ENCODE measurements at regions not wholly inside any gene's neighbourhood (a gene's known extent, or its start where the extent isn't known, plus 50 kb on each side); places are given as distances from the start of the nearest gene placed in this dataset.
A peak's percentile ranks its signal among the peaks of the same experiment; 100 is the strongest.
"Not testable (repeated sequence)": the region's sequence is repeated elsewhere in the genome, so short reads cannot be mapped to it uniquely, and the experiment has no call there.

DNA sequence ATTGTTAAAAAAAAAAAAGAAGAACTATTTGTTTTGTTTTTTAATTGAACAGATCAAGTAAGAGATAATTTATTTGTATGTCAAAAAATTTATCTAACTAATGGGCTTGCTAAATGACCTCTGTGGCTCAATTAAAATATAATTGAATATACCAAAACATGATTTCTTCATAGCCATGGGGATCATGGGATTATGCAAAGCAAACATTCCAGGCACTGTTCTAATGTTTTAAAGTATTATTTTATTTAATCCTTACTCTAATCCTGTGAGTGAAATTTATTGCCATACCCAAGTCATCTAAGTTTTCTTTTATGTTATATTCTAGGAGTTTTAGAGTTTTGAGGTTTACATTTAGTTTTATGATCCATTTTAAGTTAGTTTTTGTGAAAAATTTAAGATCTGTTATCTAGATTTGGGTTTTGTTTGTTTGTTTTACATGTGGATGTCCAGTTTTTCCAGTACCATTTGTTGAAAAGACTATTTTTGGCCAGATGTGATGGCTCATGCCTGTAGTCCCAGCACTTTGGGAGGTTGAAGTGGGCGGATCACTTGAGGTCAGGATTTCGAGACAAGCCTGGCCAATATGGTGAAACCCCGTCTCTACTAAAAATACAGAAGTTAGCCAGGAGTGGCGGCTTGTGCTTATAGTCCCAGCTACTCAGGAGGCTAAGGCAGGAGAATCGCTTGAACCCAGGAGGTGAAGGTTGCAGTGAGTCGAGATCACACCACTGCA is 52.3 kb upstream of the CNOT10 start:
- DNase-seq (ENCODE audit: low spot score): no peak

- peak; percentile 17 for DNase-seq (ENCODE audit: low spot score)
Measured at GRCh38 chr3:32630266-32630665, 54.7 kb upstream of the CNOT10 start.

- DNase-seq (ENCODE audit: low spot score): no peak
Measured at GRCh38 chr3:32626631-32627030, 56.0 kb upstream of the DYNC1LI1 start.

GRCh38 chr3:32625543-32626176 is 55.0 kb upstream of the DYNC1LI1 start:
- DNase-seq (ENCODE audit: low spot score): not testable (repeated sequence)

- DNase-seq (ENCODE audit: low spot score): no peak
Measured at GRCh38 chr3:32623532-32623931, 52.9 kb upstream of the DYNC1LI1 start.

GRCh38 chr3:32621466-32621865 is 50.8 kb upstream of the DYNC1LI1 start:
- no peak for DNase-seq (ENCODE audit: low spot score)

DNA sequence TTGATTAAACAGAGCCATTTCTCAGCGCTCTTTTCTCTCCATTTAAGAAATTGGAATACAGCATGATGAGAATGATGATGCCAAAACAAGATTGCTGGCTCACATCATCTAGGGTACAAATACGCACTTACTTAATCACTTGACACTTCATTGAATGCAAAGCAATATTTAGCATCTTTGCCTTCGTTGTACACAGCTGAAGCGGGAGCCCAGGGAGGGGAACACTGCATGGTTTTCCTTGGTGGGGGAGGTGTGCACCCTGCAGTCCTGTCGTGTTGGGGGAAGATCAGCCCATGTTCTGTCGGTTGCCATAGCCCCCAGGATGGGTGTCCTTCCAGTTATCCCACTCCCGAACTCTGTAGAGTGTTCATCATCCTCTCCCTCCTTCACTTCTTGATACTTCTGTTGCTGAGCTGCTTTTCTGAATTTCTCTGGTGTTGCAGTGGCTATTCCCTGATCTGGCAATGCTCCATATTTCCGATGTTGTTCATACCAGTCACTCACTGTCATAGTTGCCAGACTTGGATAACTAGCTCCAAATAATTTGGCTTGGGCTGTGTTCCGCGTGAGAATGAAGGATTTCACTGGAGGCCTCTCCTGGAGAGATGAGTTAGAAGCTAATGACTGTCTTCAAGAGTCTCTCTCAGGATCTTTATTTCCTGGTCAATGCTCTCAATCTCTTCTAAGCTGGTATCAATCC is 50.1 kb upstream of the DYNC1LI1 start:
- DNase-seq (ENCODE audit: low spot score): peak; percentile 59

All from AG08396 (cell line).